ENCODE measurements at regions not wholly inside any gene's neighbourhood (a gene's known extent, or its start where the extent isn't known, plus 50 kb on each side); places are given as distances from the start of the nearest gene placed in this dataset.

- WGBS, 2 experiments (ENCODE audit: extremely low coverage in 2 of 2, insufficient read length in 1 of 2) = no CpG with 5 or more reads among the region's 6 CpGs
- no TSS peak for BruUV-seq (replicated peaks)
- DNase-seq = no peak
- Histone ChIP-seq H4K20me1 (ENCODE audit: insufficient read depth, low read length) (no peaks in the 10 kb centered on the region), H2BK15ac (ENCODE audit: low read depth, low read length) (no peak overlapping the region), H3K27ac (ENCODE audit: insufficient read depth, low read length) (no peak overlapping the region), H3K4me1 (ENCODE audit: control insufficient read depth, insufficient read depth, low read length) (no peaks in the 10 kb centered on the region), H2BK120ac (ENCODE audit: low read depth, low read length) (no peak overlapping the region), H3K36me3 (ENCODE audit: control insufficient read depth, insufficient read depth, low read length) (no peaks in the 10 kb centered on the region), H3K4ac (ENCODE audit: low read depth, low read length) (no peak overlapping the region), H2AK5ac (ENCODE audit: low read depth, low read length) (no peak overlapping the region), H3K4me2 (ENCODE audit: low read depth, low read length) (no peak overlapping the region), H3K4me3 (ENCODE audit: insufficient read depth, low read depth, low read length) (no peak overlapping the region), H2AK9ac (replicated peaks; ENCODE audit: low read depth, low read length, poor library complexity) (no peak overlapping the region), H3K9me3 (ENCODE audit: control insufficient read depth, insufficient read depth, low read length) (no peaks in the 10 kb centered on the region), H2AFZ (replicated peaks; ENCODE audit: low read length, poor library complexity) (no peak overlapping the region), H2BK20ac (ENCODE audit: low read depth, low read length) (no peak overlapping the region), H3K79me1 (ENCODE audit: low read depth in 1 of 2, low read length in 2 of 2) (no peaks in the 10 kb centered on the region), H4K8ac (ENCODE audit: low read depth in 2 of 2, low read length in 2 of 2) (no peak overlapping the region), H3K9me1 (ENCODE audit: insufficient read depth, low read length) (no peaks in the 10 kb centered on the region), H3K9ac (ENCODE audit: low read depth, low read length) (no peak overlapping the region), H4K5ac (ENCODE audit: low read depth, low read length) (no peak overlapping the region), H4K91ac (ENCODE audit: insufficient read depth, low read depth, low read length) (no peak overlapping the region), H3K18ac (ENCODE audit: low read depth, low read length) (no peak overlapping the region), H3K23ac (ENCODE audit: low read depth, low read length) (no peak overlapping the region), H3K56ac (ENCODE audit: extremely low read depth, insufficient read depth, low read length) (no peak overlapping the region), H3K27me3 (ENCODE audit: control insufficient read depth, insufficient read depth, low read length) (0 out of 2 replicates have a peak, but pooled peaks cover 1% of the 10 kb centered on the region), H3K14ac (replicated peaks; ENCODE audit: low read depth, low read length) (no peak overlapping the region), H2BK5ac (ENCODE audit: low read depth, low read length, poor library complexity, severe bottlenecking) (no peak overlapping the region)
- intact Hi-C loops (cut with micrococcal nuclease) = no loop called here
- in situ Hi-C loops (cut with MboI; ENCODE audit: low sequenced_read_pairs) = no loop called here
- dilution Hi-C loops (cut with HindIII; ENCODE audit: low sequenced_read_pairs, unreplicated experiment) = no loop called here
- no peak for ATAC-seq (ENCODE audit: low read depth)
- ChIA-PET CTCF (no interaction called here), POLR2A (ENCODE audit: unreplicated experiment) (no interaction called here)
- TF ChIP-seq MAZ (IDR thresholded peaks at IDR 0.05; ENCODE audit: borderline replicate concordance, low read depth, low read length) = no peak
- no peak for TF ChIP-seq ELK1 (IDR thresholded peaks at IDR 0.05; ENCODE audit: borderline replicate concordance, low read depth, low read length)
- no peak for TF ChIP-seq NFE2L2 (IDR thresholded peaks at IDR 0.05; ENCODE audit: low read depth, low read length)
- TF ChIP-seq POLR2A (IDR thresholded peaks at IDR 0.05; ENCODE audit: low read depth, low read length) = no peak
- TF ChIP-seq CHD1 (IDR thresholded peaks at IDR 0.05; ENCODE audit: low read depth, low read length) = no peak
- TF ChIP-seq CEBPB (IDR thresholded peaks at IDR 0.05; ENCODE audit: low read depth, low read length) = no peak
- no peak for TF ChIP-seq USF2 (IDR thresholded peaks at IDR 0.05; ENCODE audit: low read depth, low read length)
- TF ChIP-seq RCOR1 (IDR thresholded peaks at IDR 0.05; ENCODE audit: insufficient replicate concordance, low read length) = no peak
- no peak for TF ChIP-seq FOS (IDR thresholded peaks at IDR 0.05; ENCODE audit: low read depth, low read length)
- no peak for TF ChIP-seq MXI1 (IDR thresholded peaks at IDR 0.05; ENCODE audit: borderline replicate concordance, low read depth, low read length)
- no peak for TF ChIP-seq RAD21 (IDR thresholded peaks at IDR 0.05; ENCODE audit: low read length)
- TF ChIP-seq CTCF (conservative IDR thresholded peaks at IDR 0.05; ENCODE audit: low read depth, low read length) = no peak
- TF ChIP-seq MAFK (IDR thresholded peaks at IDR 0.05; ENCODE audit: low read depth, low read length) = no peak
- TF ChIP-seq BHLHE40 (IDR thresholded peaks at IDR 0.05; ENCODE audit: low read depth, low read length) = no peak
- no peak for TF ChIP-seq SMC3 (IDR thresholded peaks at IDR 0.05; ENCODE audit: low read depth, low read length)
- no peak for TF ChIP-seq RFX5 (IDR thresholded peaks at IDR 0.05; ENCODE audit: low read depth, low read length)
These were observed 235.4 kb downstream of the TTLL7 start for GRCh38 chr1:83763361-83764095.
